ENCODE measurements at regions not wholly inside any gene's neighbourhood (a gene's known extent, or its start where the extent isn't known, plus 50 kb on each side); places are given as distances from the start of the nearest gene placed in this dataset.

- no peaks in the 10 kb centered on the region for H3K36me3 ChIP-seq (replicated peaks in 1 of 2; ENCODE audit: control insufficient read depth in 1 of 2, insufficient read depth in 2 of 2, low read length in 2 of 2)
- no peaks in the 10 kb centered on the region for H3K79me2 ChIP-seq (ENCODE audit: insufficient read depth, low read length)
- no peaks in the 10 kb centered on the region for H3K4me1 Mint-ChIP-seq
- no peaks in the 10 kb centered on the region for H3K36me3 Mint-ChIP-seq
- no peak overlapping the region for H3K4me2 ChIP-seq (replicated peaks; ENCODE audit: extremely low read depth, low read length, poor library complexity, severe bottlenecking)
- H3K4me1 ChIP-seq (ENCODE audit: control insufficient read depth in 1 of 2, insufficient read depth in 2 of 2, low read length in 2 of 2), result no peaks in the 10 kb centered on the region
- H3K27me3 ChIP-seq (ENCODE audit: control insufficient read depth in 2 of 2, insufficient read depth in 2 of 2, low read length in 2 of 2), result no peaks in the 10 kb centered on the region
- WGBS (ENCODE audit: insufficient coverage), result no CpG with 5 or more reads among the region's 6 CpGs
- no peak overlapping the region for H3K4me3 Mint-ChIP-seq
- DNase-seq, result no peak
- H3K9ac ChIP-seq (ENCODE audit: insufficient read depth, low read length, poor library complexity, severe bottlenecking), result no peak overlapping the region
- H3K27ac ChIP-seq (ENCODE audit: low read depth in 1 of 2, low read length in 2 of 2), result no peak overlapping the region
- H4K20me1 ChIP-seq (ENCODE audit: insufficient read depth, low read length), result no peaks in the 10 kb centered on the region
- H3K27ac Mint-ChIP-seq, result no peak overlapping the region
- H3K9me3 ChIP-seq (replicated peaks in 1 of 2; ENCODE audit: control insufficient read depth in 1 of 2, insufficient read depth in 1 of 2, low read length in 2 of 2), result no peaks in the 10 kb centered on the region
- H3K4me3 ChIP-seq (replicated peaks in 1 of 3; ENCODE audit: low read depth in 2 of 3, low read length in 3 of 3), result no peak overlapping the region
- no peak for TF ChIP-seq CTCF (IDR thresholded peaks at IDR 0.05)
- H2AFZ ChIP-seq (ENCODE audit: insufficient read depth, low read depth, low read length, poor library complexity, severe bottlenecking), result no peak overlapping the region
- H3K9me3 Mint-ChIP-seq, result no peaks in the 10 kb centered on the region
- peaks cover 0 to 2% (median 0%) of the 10 kb centered on the region in 3 donors for H3K27me3 Mint-ChIP-seq (ENCODE audit: low read depth in 3 of 3)
- intact Hi-C loops (cut with micrococcal nuclease), result no loop called here
Observed at GRCh38 chr1:87647430-87648177, 318.9 kb downstream of the LMO4 start.

- H3K4me1 Mint-ChIP-seq, result no peaks in the 10 kb centered on the region
- WGBS (ENCODE audit: insufficient coverage), result no CpG with 5 or more reads among the region's 4 CpGs
- no peak overlapping the region for H3K4me3 Mint-ChIP-seq
Observed at GRCh38 chr1:87648323-87649119, 319.8 kb downstream of the LMO4 start.

More at GRCh38 chr1:87648323-87649119, 319.8 kb downstream of the LMO4 start:
- H3K4me1 ChIP-seq (ENCODE audit: control insufficient read depth in 1 of 2, insufficient read depth in 2 of 2, low read length in 2 of 2), result no peaks in the 10 kb centered on the region
- no peak for TF ChIP-seq CTCF (IDR thresholded peaks at IDR 0.05)
- no peak overlapping the region for H3K9ac ChIP-seq (ENCODE audit: insufficient read depth, low read length, poor library complexity, severe bottlenecking)
- no peak overlapping the region for H3K4me2 ChIP-seq (replicated peaks; ENCODE audit: extremely low read depth, low read length, poor library complexity, severe bottlenecking)
- H3K9me3 Mint-ChIP-seq, result peaks cover 0 to 3% (median 0%) of the 10 kb centered on the region in 7 donors
- no peak overlapping the region for H3K27ac Mint-ChIP-seq
- no peaks in the 10 kb centered on the region for H3K9me3 ChIP-seq (replicated peaks in 1 of 2; ENCODE audit: control insufficient read depth in 1 of 2, insufficient read depth in 1 of 2, low read length in 2 of 2)
- H3K27me3 ChIP-seq (ENCODE audit: control insufficient read depth in 2 of 2, insufficient read depth in 2 of 2, low read length in 2 of 2), result no peaks in the 10 kb centered on the region
- no peak overlapping the region for H3K4me3 ChIP-seq (replicated peaks in 1 of 3; ENCODE audit: low read depth in 2 of 3, low read length in 3 of 3)
- intact Hi-C loops (cut with micrococcal nuclease), result no loop called here
- no peak overlapping the region for H3K27ac ChIP-seq (ENCODE audit: low read depth in 1 of 2, low read length in 2 of 2)
- no peaks in the 10 kb centered on the region for H3K36me3 ChIP-seq (replicated peaks in 1 of 2; ENCODE audit: control insufficient read depth in 1 of 2, insufficient read depth in 2 of 2, low read length in 2 of 2)
- H3K36me3 Mint-ChIP-seq, result no peaks in the 10 kb centered on the region
- H4K20me1 ChIP-seq (ENCODE audit: insufficient read depth, low read length), result no peaks in the 10 kb centered on the region
- no peak for DNase-seq
- H2AFZ ChIP-seq (ENCODE audit: insufficient read depth, low read depth, low read length, poor library complexity, severe bottlenecking), result no peak overlapping the region
- no peaks in the 10 kb centered on the region for H3K79me2 ChIP-seq (ENCODE audit: insufficient read depth, low read length)
- peaks cover 0 to 2% (median 0%) of the 10 kb centered on the region in 3 donors for H3K27me3 Mint-ChIP-seq (ENCODE audit: low read depth in 3 of 3)

Measured in CD14-positive monocyte (primary cell).